22Rv1 (cell line): ENCODE measurements at regions not wholly inside any gene's neighbourhood (a gene's known extent, or its start where the extent isn't known, plus 50 kb on each side); places are given as distances from the start of the nearest gene placed in this dataset.

Source experiments
- ZFX ChIP-seq: fragments of 450-650 bp; IDR thresholded peaks from 2 replicates; pipeline ENCODE4 v1.6.1; 2017; ENCODE audit warnings: antibody characterized with exemption, borderline replicate concordance
- TF ChIP-seq, protein P1 (sequence below): fragments of 450-650 bp; IDR thresholded peaks from 2 replicates; pipeline ENCODE4 v1.5.1; 2017; ENCODE audit warnings: mild to moderate bottlenecking

DNA sequence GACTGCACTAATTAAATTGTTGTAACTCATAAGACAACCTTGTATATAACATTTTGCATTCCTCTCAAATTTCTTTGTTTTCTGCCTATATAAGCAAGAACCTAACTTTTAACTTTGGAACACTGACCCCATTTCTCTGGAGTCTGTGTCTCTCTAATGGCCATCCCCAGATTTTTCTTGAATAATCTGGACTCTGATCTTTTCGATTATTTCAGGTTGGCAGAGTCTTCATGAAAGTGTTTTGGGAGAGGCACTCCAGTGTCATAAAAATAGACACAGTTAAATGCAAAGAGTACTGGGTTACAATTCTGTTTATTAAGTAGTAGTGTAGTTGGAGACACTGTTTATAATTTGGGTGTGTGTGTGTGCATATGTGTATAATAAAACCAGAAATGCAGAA, 1467.7 kb upstream of the CELF4 start:
- TF ChIP-seq, protein P1, sequence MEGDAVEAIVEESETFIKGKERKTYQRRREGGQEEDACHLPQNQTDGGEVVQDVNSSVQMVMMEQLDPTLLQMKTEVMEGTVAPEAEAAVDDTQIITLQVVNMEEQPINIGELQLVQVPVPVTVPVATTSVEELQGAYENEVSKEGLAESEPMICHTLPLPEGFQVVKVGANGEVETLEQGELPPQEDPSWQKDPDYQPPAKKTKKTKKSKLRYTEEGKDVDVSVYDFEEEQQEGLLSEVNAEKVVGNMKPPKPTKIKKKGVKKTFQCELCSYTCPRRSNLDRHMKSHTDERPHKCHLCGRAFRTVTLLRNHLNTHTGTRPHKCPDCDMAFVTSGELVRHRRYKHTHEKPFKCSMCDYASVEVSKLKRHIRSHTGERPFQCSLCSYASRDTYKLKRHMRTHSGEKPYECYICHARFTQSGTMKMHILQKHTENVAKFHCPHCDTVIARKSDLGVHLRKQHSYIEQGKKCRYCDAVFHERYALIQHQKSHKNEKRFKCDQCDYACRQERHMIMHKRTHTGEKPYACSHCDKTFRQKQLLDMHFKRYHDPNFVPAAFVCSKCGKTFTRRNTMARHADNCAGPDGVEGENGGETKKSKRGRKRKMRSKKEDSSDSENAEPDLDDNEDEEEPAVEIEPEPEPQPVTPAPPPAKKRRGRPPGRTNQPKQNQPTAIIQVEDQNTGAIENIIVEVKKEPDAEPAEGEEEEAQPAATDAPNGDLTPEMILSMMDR, result no peak
- no peak for TF ChIP-seq ZFX
